Esophagus muscularis mucosa (tissue), 4 donors: ENCODE measurements at regions not wholly inside any gene's neighbourhood (a gene's known extent, or its start where the extent isn't known, plus 50 kb on each side); places are given as distances from the start of the nearest gene placed in this dataset.

Experiments used
- DNase-seq: peaks from one replicate; pipeline ENCODE4 v3.0.0-alpha.2; 2017; ENCODE audit errors: extremely low spot score
- H3K27ac ChIP-seq, 4 donors: fragments of 200-600 bp; sonication (generic); replicated peaks in 1 of 4; 1 replicate in 3 of 4; 2 replicates in 1 of 4; pipeline ENCODE4 v1.5.1; 2016 to 2019; ENCODE audit warnings: mild to moderate bottlenecking in 1 of 4
- H3K27me3 ChIP-seq, 4 donors: fragments of 200-600 bp; sonication (generic); one replicate each; pipeline versions ENCODE4 v1.5.1 to v1.6.0; 2016 to 2019
- H3K36me3 ChIP-seq, 4 donors: fragments of 200-600 bp; sonication (generic); one replicate each; pipeline ENCODE4 v1.5.1; 2016 to 2019
- H3K4me1 ChIP-seq, 4 donors: fragments of 200-600 bp; sonication (generic); one replicate each; pipeline ENCODE4 v1.5.1; 2016 to 2019
- H3K4me3 ChIP-seq, 4 donors: fragments of 200-600 bp; sonication (generic); 1 replicate in 2 of 4; 2 replicates in 2 of 4; pipeline ENCODE4 v1.5.1; 2016 to 2019; ENCODE audit warnings: mild to moderate bottlenecking in 4 of 4, moderate library complexity in 1 of 4
- H3K9me3 ChIP-seq, 4 donors: fragments of 200-600 bp; sonication (generic); 1 replicate in 3 of 4; 2 replicates in 1 of 4; pipeline ENCODE4 v1.5.1; 2016 to 2019
- EP300 ChIP-seq: sonication (generic); formaldehyde crosslinking; IDR thresholded peaks from one replicate; pipeline ENCODE4 v1.6.1; 2017; ENCODE audit warnings: antibody characterized with exemption
- POLR2A ChIP-seq: fragments of 450-650 bp; IDR thresholded peaks from one replicate; pipeline ENCODE4 v1.6.1; 2017; ENCODE audit warnings: antibody characterized with exemption, moderate library complexity, mild to moderate bottlenecking, low read depth
- POLR2AphosphoS5 ChIP-seq, 2 donors: sonication (generic); formaldehyde crosslinking; IDR thresholded peaks; one replicate each; pipeline ENCODE4 v1.6.1; 2017; ENCODE audit warnings: antibody characterized with exemption in 2 of 2
- WGBS: methylation state at CpG from one replicate; pipeline ENCODE4 v1.1.5; 2018; 5-methylcytosine and 5-hydroxymethylcytosine counted together
- intact Hi-C: fragments of 100-400 bp; cut with DNase I; formaldehyde crosslinking; loops from one replicate; pipeline ENCODE4 v1.15.1; 2023
- TF ChIP-seq, protein P1 (sequence below), 3 experiments: fragments of 200-600 bp in 2 of 3; fragments of 450-650 bp in 1 of 3; sonication (generic) in 2 of 3; IDR thresholded peaks; one replicate each; pipeline ENCODE4 v1.5.1; 2017 to 2019; ENCODE audit warnings: antibody characterized with exemption in 3 of 3, mild to moderate bottlenecking in 2 of 3, moderate library complexity in 1 of 3

DNA sequence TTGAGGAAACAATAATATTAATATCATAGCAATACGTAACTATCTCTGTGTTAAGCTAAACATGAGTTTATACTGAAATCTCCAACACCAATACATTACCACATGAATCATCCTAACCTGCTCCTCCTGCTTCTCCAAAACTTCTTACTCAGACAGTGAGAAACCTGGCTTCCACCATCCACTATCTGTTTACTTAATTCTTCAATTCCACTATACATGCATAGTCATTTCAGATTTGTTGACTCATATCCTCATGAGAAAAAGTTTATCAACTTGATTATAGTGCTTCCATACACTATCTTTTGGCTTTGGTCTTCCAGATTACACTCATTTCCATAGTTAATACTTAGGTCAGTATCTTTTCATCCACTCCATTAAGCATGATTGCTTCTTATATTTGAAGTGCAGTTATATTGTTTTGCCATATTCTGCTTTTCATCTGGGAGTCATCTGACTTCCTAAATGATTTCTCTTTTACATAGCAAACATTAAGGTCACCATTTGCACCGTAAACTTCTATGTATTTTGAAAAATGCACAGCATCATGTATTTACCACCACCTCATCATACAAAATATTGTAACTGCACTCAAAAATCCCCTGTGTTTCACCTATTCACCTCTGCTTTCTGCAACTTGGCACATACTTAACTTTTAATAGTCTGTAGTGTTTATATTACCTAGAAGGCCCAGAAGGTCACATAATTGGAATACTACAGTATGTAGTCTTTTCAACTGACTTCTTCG, 970.6 kb downstream of the DIPK2A start:
- no peaks in the 10 kb centered on the region for H3K4me1 ChIP-seq
- no peaks in the 10 kb centered on the region for H3K27me3 ChIP-seq
- no peak for DNase-seq
- no peaks in the 10 kb centered on the region for H3K36me3 ChIP-seq
- H3K4me3 ChIP-seq, result no peak overlapping the region
- no peak overlapping the region for H3K27ac ChIP-seq
- 60% methylated on average over 3 of the region's 3 CpGs for WGBS
- peaks cover 0 to 7% (median 0%) of the 10 kb centered on the region in 4 donors for H3K9me3 ChIP-seq
- intact Hi-C loops, result no loop called here
- TF ChIP-seq EP300 (no peak), POLR2AphosphoS5 (IDR thresholded peaks at IDR 0.05) (no peak), POLR2A (no peak)
- TF ChIP-seq, protein P1, sequence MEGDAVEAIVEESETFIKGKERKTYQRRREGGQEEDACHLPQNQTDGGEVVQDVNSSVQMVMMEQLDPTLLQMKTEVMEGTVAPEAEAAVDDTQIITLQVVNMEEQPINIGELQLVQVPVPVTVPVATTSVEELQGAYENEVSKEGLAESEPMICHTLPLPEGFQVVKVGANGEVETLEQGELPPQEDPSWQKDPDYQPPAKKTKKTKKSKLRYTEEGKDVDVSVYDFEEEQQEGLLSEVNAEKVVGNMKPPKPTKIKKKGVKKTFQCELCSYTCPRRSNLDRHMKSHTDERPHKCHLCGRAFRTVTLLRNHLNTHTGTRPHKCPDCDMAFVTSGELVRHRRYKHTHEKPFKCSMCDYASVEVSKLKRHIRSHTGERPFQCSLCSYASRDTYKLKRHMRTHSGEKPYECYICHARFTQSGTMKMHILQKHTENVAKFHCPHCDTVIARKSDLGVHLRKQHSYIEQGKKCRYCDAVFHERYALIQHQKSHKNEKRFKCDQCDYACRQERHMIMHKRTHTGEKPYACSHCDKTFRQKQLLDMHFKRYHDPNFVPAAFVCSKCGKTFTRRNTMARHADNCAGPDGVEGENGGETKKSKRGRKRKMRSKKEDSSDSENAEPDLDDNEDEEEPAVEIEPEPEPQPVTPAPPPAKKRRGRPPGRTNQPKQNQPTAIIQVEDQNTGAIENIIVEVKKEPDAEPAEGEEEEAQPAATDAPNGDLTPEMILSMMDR (IDR thresholded peaks at IDR 0.05), result no peak

DNA sequence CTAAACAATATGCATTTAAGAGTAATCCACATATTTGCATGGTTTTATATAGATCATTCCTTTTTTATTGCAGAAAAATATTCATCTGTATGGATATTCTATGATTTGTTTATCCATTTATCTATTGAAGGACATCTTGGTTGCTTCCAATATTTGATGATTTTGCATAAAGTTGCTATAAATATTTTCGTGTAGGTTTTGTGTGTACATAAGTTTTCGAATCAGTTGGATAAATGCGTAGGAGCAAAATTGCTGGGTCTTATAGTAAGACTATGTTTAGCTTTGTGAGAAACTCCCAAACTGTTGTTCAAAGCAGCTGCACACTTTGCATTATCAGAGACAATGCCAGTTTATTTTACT, 971.2 kb downstream of the DIPK2A start:
- no peak for DNase-seq
- H3K9me3 ChIP-seq, result peaks cover 0 to 7% (median 0%) of the 10 kb centered on the region in 4 donors
- no peak overlapping the region for H3K4me3 ChIP-seq
- H3K27me3 ChIP-seq, result no peaks in the 10 kb centered on the region
- no peaks in the 10 kb centered on the region for H3K4me1 ChIP-seq
- TF ChIP-seq POLR2AphosphoS5 (IDR thresholded peaks at IDR 0.05) (no peak), EP300 (no peak)
- no peaks in the 10 kb centered on the region for H3K36me3 ChIP-seq
- intact Hi-C loops, result no loop called here
- no peak overlapping the region for H3K27ac ChIP-seq
- WGBS, result 89% methylated on average over 3 of the region's 3 CpGs

DNA sequence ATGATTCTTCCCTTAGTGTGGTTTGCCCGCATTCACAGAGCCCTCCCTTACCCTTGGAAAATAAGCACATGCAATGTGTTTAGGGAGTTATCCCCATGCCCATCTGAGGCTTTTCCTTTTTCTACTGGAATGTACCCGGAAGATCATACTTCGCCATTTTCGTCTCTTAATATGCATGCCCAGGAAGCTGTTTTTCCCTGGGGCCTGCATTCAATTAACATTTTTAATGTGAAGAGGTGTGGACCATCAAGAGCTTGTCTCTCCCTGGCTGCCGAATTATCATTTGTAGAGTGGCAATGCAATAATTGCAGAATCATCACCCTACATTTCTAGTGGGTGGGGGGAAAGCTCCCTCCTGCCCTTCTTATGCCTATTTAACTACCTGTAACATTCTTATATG, 976.3 kb downstream of the DIPK2A start:
- intact Hi-C loops, result no loop called here
- WGBS, result 91% methylated on average over 5 of the region's 5 CpGs
- no peaks in the 10 kb centered on the region for H3K4me1 ChIP-seq

DNA sequence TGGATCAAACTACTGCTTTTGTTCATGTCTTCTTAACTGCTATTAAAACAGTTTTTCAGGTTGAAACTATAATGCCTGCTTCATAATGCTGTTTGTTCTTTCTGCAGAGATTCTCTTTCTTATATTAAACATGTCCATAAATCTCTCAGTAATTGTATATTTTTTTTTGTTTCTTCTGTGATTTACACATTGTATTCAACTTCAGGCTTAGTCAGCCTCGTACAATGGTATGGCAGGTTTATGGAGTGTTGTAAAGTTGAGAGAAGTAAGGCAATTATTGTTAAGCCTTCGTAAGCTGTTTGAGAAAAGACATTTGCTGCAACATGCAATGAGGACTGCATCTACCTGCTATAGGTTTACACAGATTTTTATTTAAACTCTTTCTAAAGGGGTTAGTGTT, 977.1 kb downstream of the DIPK2A start:
- no peak for DNase-seq
- TF ChIP-seq POLR2AphosphoS5 (IDR thresholded peaks at IDR 0.05) (no peak), POLR2A (no peak), EP300 (no peak)
- TF ChIP-seq, protein P1 (IDR thresholded peaks at IDR 0.05), result no peak
- 53% methylated on average over 2 of the region's 2 CpGs for WGBS
- Histone ChIP-seq H3K4me1 (no peaks in the 10 kb centered on the region), H3K27ac (no peak overlapping the region), H3K36me3 (no peaks in the 10 kb centered on the region), H3K9me3 (peaks cover 0 to 7% (median 0%) of the 10 kb centered on the region in 4 donors), H3K27me3 (no peaks in the 10 kb centered on the region), H3K4me3 (no peak overlapping the region)
- intact Hi-C loops, result no loop called here

More for the DNA sequence above, 976.3 kb downstream of the DIPK2A start:
- Histone ChIP-seq H3K4me3 (no peak overlapping the region), H3K27me3 (no peaks in the 10 kb centered on the region), H3K9me3 (peaks cover 0 to 7% (median 0%) of the 10 kb centered on the region in 4 donors), H3K27ac (no peak overlapping the region), H3K36me3 (no peaks in the 10 kb centered on the region)
- TF ChIP-seq, protein P1 (IDR thresholded peaks at IDR 0.05), result no peak
- TF ChIP-seq POLR2AphosphoS5 (IDR thresholded peaks at IDR 0.05), result no peak
- no peak for TF ChIP-seq POLR2A
- no peak for TF ChIP-seq EP300
- no peak for DNase-seq

DNA sequence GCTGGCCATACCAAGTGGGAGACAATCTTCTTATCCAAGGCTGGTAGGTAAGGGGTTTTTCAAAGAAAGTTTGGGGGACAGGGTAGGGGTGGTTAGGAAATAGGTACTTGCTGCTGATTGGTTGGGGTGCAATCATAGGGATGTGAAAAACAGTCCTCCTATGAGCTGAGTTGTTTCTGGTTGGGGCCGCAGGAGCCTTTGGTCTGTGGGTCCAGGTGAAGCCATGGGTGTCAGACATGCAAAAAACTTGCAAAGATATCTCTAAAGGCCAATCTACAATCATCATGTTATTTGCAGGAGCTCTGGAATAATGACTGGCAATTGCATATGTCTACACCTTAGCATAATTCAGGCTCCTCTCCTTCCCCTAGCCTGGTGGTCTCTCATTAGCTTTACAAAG, 982.3 kb downstream of the DIPK2A start:
- 100% methylated on average over 1 of the region's 1 CpG for WGBS

More for the DNA sequence above, 982.3 kb downstream of the DIPK2A start:
- DNase-seq, result no peak
- H3K27me3 ChIP-seq, result no peaks in the 10 kb centered on the region
- H3K36me3 ChIP-seq, result no peaks in the 10 kb centered on the region
- H3K27ac ChIP-seq, result no peak overlapping the region
- H3K4me3 ChIP-seq, result no peak overlapping the region
- no peaks in the 10 kb centered on the region for H3K9me3 ChIP-seq
- H3K4me1 ChIP-seq, result no peaks in the 10 kb centered on the region
- intact Hi-C loops, result no loop called here
- TF ChIP-seq, protein P1 (IDR thresholded peaks at IDR 0.05), result no peak
- no peak for TF ChIP-seq POLR2AphosphoS5 (IDR thresholded peaks at IDR 0.05)
